ENCODE measurements at regions not wholly inside any gene's neighbourhood (a gene's known extent, or its start where the extent isn't known, plus 50 kb on each side); places are given as distances from the start of the nearest gene placed in this dataset.
A peak's percentile ranks its signal among the peaks of the same experiment; 100 is the strongest.

GRCh38 chr11:28512143-28512756, 404.1 kb downstream of the METTL15 start:
- Histone ChIP-seq H4K20me1 (ENCODE audit: low read length) (no peaks in the 10 kb centered on the region), H3K79me2 (ENCODE audit: low read length) (no peaks in the 10 kb centered on the region), H3K9me3 (ENCODE audit: low read length) (no peaks in the 10 kb centered on the region), H3F3A (ENCODE audit: low read length, unreplicated experiment) (no peaks in the 10 kb centered on the region), H3K4me3 (ENCODE audit: low read length) (no peak overlapping the region), H2AFZ (ENCODE audit: low read length) (no peak overlapping the region), H3K9me2 (replicated peaks; ENCODE audit: low read length) (no peaks in the 10 kb centered on the region), H3K4me1 (ENCODE audit: insufficient read depth, low read length) (no peaks in the 10 kb centered on the region), H3K27ac (ENCODE audit: low read length) (no peak overlapping the region), H3K4me2 (ENCODE audit: low read length) (no peak overlapping the region), H3K9ac (ENCODE audit: low read length) (no peak overlapping the region), H3K36me3 (ENCODE audit: low read depth, low read length) (no peaks in the 10 kb centered on the region), H3K27me3 (ENCODE audit: low read length) (no peaks in the 10 kb centered on the region)
- ChIA-PET POLR2A (ENCODE audit: unreplicated experiment) (interaction anchor here (0.5 kb wide), 1 partner anchor 607 kb away, joined by 5 read pairs; no protein-coding TSS in a partner anchor), CTCF (no interaction called here)
- ATAC-seq = no peak
- no TSS peak for BruUV-seq (replicated peaks)
- TF ChIP-seq EZH2phosphoT487 (IDR thresholded peaks at IDR 0.05; ENCODE audit: borderline replicate concordance, low read length) = no peak
- no peak for TF ChIP-seq CTCF (conservative IDR thresholded peaks at IDR 0.05; ENCODE audit: low read depth, low read length)
- no peak for TF ChIP-seq EZH2 (IDR thresholded peaks at IDR 0.05; ENCODE audit: low read length, unreplicated experiment)
- no peak for DNase-seq
- intact Hi-C loops (cut with micrococcal nuclease) = no loop called here

GRCh38 chr11:28505232-28505631, 397.0 kb downstream of the METTL15 start:
- Histone ChIP-seq H3K9me2 (replicated peaks; ENCODE audit: low read length) (no peaks in the 10 kb centered on the region), H3F3A (ENCODE audit: low read length, unreplicated experiment) (no peaks in the 10 kb centered on the region), H3K4me1 (ENCODE audit: insufficient read depth, low read length) (no peaks in the 10 kb centered on the region), H3K9ac (ENCODE audit: low read length) (no peak overlapping the region), H3K36me3 (ENCODE audit: low read depth, low read length) (no peaks in the 10 kb centered on the region), H3K27ac (ENCODE audit: low read length) (no peak overlapping the region), H4K20me1 (ENCODE audit: low read length) (no peaks in the 10 kb centered on the region), H3K4me3 (ENCODE audit: low read length) (no peak overlapping the region), H3K27me3 (ENCODE audit: low read length) (no peaks in the 10 kb centered on the region), H3K9me3 (ENCODE audit: low read length) (no peaks in the 10 kb centered on the region), H3K79me2 (ENCODE audit: low read length) (no peaks in the 10 kb centered on the region), H3K4me2 (ENCODE audit: low read length) (no peak overlapping the region), H2AFZ (ENCODE audit: low read length) (no peak overlapping the region)
- POLR2A ChIA-PET (ENCODE audit: unreplicated experiment) = no interaction called here
- TF ChIP-seq EZH2phosphoT487 (IDR thresholded peaks at IDR 0.05; ENCODE audit: borderline replicate concordance, low read length) (no peak), EZH2 (IDR thresholded peaks at IDR 0.05; ENCODE audit: low read length, unreplicated experiment) (no peak), CTCF (conservative IDR thresholded peaks at IDR 0.05; ENCODE audit: low read depth, low read length) (no peak)
- CTCF ChIA-PET = no interaction called here
- peak; percentile 23 for DNase-seq
- BruUV-seq (replicated peaks) = no TSS peak
- ATAC-seq = peak; percentile 45
- intact Hi-C loops (cut with micrococcal nuclease) = no loop called here

- ChIA-PET CTCF (no interaction called here), POLR2A (ENCODE audit: unreplicated experiment) (no interaction called here)
- no peaks in the 10 kb centered on the region for H3K4me1 ChIP-seq (ENCODE audit: insufficient read depth, low read length)
- no peak for TF ChIP-seq EZH2 (IDR thresholded peaks at IDR 0.05; ENCODE audit: low read length, unreplicated experiment)
- no peak for TF ChIP-seq CTCF (conservative IDR thresholded peaks at IDR 0.05; ENCODE audit: low read depth, low read length)
- no peak for TF ChIP-seq EZH2phosphoT487 (IDR thresholded peaks at IDR 0.05; ENCODE audit: borderline replicate concordance, low read length)
- no peak overlapping the region for H2AFZ ChIP-seq (ENCODE audit: low read length)
- no peaks in the 10 kb centered on the region for H3K27me3 ChIP-seq (ENCODE audit: low read length)
- H3K4me2 ChIP-seq (ENCODE audit: low read length) = no peak overlapping the region
- H4K20me1 ChIP-seq (ENCODE audit: low read length) = no peaks in the 10 kb centered on the region
- H3F3A ChIP-seq (ENCODE audit: low read length, unreplicated experiment) = no peaks in the 10 kb centered on the region
- no peak overlapping the region for H3K9ac ChIP-seq (ENCODE audit: low read length)
- BruUV-seq (replicated peaks) = no TSS peak
- no peaks in the 10 kb centered on the region for H3K9me2 ChIP-seq (replicated peaks; ENCODE audit: low read length)
- no peak overlapping the region for H3K4me3 ChIP-seq (ENCODE audit: low read length)
- no peak overlapping the region for H3K27ac ChIP-seq (ENCODE audit: low read length)
- no peak for DNase-seq
- intact Hi-C loops (cut with micrococcal nuclease) = no loop called here
- H3K9me3 ChIP-seq (ENCODE audit: low read length) = no peaks in the 10 kb centered on the region
- ATAC-seq = no peak
- H3K79me2 ChIP-seq (ENCODE audit: low read length) = no peaks in the 10 kb centered on the region
- no peaks in the 10 kb centered on the region for H3K36me3 ChIP-seq (ENCODE audit: low read depth, low read length)
Measured at GRCh38 chr11:28504555-28505110, 396.4 kb downstream of the METTL15 start.
